HG03439 (cell line): ENCODE measurements at regions not wholly inside any gene's neighbourhood (a gene's known extent, or its start where the extent isn't known, plus 50 kb on each side); places are given as distances from the start of the nearest gene placed in this dataset.

ENCODE experiments used
- ATAC-seq: cut with Tn5 transposase; IDR thresholded peaks from one replicate; pipeline ENCODE4 v1.9.1; 2021; ENCODE audit warnings: mild to moderate bottlenecking, moderate library complexity; ENCODE audit not compliant: unreplicated experiment

DNA sequence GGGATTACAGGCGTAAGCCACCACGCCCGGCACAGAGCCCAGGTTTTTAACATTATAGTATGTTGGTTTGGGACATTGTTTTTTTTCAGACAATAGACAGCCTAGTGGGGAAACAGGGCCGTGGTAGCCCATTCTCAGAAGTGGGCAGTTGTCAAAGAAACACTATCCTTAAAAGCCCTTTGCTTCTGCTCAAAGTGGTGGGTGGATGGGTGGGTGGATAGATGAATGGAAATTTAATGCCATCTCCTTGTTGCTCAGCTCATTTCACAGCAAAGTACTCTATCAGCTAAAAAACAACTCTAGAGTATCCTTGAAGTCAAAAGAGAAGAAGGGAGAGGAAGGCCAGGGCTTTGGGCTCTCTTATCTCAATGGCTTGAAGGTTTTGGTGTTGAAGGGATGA, 137.8 kb downstream of the RRAGC start:
- no peak for ATAC-seq

DNA sequence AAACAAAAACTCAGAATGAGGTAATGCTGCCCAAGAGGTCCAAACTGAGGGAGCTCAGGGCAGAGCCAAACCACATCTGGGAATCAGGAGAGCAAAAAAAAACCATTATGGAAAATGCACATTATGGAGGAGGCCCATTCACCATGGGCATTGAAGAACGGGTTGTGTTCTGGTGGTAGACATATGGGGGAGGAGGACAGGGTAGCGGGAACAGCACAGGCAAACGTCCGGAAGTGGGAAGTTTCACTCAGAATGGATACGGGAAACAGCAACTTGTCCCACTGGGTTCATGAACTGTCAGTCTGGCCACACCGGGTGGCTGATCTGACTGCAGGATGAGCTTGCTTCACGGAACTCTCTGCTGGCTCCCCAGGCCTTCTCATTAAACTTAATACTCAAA, 139.7 kb downstream of the RRAGC start:
- no peak for ATAC-seq

DNA sequence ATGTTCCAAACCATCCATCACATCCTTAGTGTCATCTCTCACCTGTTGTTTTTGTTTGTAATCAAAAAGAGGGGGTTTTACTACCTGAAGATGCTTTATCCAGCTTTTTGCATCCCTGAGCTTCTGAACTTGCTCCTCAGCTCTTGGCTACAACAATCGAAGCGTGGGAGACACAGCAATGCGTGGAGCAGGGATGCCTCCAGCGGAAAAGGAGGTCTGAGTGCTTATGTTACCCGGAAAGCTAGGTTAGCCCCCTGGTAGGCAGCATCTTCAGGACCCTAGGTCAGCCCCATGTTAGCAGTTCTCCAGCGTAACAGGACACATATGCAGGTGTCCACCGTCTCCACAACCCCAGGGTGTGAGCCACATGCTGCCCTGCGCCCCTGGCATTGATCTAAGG, 141.5 kb downstream of the RRAGC start:
- no peak for ATAC-seq

DNA sequence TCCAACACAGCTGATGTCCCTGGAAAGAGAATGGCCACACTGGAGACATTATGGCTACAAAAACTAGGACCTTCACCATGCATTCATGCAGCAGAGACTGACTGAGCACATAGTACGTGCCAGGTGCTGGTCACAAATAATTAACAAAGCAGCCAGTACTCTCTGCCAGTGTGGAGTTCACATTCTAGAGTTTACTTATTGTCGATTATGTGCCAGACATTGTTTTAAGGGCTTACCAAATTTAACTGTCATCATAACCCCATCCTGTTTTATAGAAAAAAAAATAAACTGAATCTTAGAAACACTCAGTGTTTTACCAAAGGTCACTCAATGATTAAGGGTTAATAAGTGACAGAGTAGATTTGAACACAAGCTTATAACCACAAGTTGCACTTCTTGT, 143.3 kb downstream of the RRAGC start:
- no peak for ATAC-seq

DNA sequence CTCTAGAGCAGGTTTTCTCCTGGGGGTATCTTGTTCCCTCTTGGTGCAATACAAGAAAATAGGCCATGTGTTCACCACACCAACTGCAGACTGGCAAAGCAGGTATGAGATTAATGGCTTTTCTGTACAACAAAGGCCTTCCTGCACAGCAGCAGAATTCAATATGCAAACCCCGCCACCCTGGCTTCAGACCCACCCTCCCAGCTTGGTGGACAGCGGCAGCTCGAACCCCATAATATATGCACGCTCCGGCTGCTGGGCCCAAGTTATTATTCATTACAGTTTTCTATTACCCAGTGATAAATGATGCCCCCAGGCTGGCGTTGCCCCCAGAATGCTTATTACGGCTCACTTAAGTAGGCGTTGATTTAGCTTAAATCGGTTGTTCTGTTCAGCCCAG, 144.2 kb downstream of the RRAGC start:
- ATAC-seq: no peak

DNA sequence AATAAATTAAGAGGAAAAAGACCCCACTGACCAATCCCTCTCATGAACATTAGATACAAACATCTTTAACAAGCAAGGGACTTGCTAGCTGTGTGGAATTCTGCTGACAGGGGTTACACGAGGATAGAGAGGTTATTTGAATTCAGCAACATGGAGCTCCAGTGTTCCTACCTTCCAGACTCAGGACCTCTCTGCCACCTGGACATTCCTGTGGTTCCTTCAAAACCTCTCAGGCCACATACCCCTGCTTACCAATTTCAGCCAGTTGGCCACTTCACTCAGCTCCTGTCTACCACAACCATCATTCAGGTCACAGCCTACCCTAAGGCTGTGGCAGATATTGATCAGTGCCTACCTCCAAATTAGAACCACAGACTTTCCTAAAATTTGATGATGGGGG, 147.5 kb downstream of the RRAGC start:
- ATAC-seq: no peak

DNA sequence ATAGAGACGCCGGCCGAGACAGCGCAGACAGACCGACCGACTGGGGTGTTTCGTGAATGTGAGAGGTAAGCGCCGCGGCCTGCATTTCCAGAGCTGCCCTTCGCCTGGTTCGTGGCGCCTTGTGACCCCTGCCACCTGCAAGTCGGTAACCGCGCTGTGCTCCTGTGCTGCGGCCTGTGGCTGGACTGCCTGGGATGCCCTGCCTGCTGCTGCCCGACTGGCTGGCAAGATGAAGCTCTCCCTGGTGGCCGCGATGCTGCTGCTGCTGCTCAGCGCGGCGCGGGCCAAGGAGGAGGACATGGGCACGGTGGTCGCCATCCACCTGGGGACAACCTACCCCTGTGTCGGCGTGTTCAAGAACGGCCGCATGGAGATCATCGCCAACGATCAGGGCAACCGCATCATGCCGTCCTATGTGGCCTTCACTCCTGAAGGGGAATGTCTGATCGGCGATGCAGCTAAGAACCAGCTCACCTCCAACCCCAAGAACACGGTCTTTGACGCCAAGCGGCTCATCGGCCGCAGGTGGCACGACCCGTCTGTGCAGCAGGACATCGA, 150.8 kb downstream of the RRAGC start:
- ATAC-seq: no peak

DNA sequence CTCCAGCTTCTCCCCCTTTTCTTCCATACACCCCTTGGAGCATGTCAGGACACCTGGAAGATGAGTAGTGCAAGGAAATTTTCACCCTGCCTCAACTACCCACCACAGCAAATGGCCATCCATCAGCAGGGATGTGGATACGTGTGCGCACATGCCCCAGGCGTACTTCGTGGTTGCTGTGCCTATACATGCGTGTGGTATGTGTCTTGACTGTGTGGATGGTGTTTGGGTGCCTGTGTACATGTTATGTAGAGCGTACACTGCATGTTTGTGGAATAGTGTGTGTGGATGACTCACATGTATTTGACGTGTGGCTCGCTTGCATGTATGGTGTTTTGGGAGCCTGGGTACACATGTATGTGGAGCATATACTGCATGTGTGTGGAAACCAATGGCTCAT, 158.5 kb downstream of the RRAGC start:
- ATAC-seq: no peak

DNA sequence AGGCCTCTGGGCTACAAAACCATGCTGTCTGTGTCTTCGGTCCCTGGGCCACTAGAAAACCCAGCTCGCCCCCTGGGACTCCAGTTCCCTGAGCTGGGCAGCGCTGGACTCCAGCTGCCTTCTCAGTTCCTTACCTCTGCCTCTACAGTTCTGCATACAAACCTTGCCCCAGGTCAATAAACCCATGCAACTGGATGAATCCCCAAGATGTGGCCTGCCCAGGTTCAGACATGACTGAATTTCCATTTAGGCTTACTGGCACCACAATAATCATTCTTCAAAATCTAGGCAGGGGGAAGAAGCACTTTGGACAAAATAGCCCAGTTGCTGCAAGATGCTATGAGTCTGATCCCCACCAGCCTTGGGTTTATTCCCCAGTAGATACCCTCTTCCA, 159.5 kb downstream of the RRAGC start:
- ATAC-seq: no peak

DNA sequence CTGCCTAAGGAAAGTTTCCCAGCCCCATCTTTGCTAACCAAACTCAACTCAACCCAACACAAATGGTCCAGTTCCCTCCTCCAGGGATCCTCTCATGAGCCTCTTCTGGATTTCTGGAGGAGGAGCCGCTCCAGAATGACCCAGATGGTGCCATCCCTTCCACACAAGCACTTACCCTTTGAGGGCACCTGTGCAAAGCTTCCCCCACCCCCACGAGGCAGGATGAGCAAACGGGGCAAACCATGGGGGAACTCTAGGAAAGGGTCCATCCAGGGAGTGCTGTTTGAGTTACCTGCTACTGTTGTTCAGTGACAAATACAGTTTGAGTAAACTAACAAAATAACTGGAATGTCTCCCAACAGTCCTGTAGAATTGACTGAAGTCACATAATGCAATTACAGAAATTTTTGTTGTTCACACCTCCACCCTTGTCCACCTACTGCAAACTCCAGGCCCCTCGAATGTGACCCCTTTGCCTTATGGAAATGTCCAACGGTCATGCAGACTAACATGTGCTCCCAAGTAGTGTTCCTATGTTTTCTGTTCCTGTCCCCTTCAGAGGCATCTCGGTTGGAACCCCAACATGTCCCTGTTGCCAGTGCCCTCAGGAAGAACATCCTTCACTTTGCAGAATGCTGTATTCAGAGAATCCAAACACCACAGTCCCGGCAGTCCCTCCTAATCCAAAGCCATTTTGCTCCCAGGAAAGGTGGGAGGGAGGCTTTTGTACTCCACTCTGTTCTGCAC, 160.1 kb downstream of the RRAGC start:
- no peak for ATAC-seq

DNA sequence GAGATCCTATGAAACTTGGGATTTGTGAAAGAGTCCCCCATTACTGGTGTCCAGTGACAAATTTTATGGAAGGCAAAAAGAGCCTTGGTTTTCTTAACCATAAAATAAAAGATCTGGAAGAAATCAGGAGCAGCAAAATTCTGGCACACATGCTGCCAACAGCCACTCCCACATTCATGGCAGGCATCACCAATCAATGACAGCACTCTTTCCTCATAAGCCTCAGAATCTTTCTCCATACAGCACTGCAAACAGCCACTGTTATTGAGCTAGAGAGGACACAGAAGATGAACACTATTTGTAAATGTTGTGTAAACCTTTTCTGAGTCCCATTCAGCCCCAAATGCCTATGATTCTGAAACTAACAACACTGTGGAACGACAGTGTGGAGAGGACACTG, 162.2 kb downstream of the RRAGC start:
- no peak for ATAC-seq

DNA sequence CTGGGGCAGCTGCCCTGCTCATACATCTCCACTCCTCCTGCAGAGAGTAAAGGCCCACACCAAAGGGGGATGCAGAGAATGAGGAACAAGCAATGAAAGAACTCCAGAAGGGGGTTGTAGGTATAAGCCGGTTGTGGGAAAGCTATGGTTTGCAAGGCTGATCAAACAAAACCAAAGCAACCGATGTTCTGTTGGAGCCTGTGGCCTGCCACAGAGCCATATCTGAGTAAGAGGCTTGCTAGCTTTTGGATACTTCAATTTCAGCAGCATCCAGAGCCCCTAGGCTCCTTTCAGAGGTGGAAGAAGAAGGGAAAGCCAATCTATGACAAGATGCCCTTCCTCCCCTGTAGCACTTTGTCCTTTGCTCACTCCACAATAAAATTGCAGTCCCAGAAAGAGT, 163.2 kb downstream of the RRAGC start:
- ATAC-seq: no peak

DNA sequence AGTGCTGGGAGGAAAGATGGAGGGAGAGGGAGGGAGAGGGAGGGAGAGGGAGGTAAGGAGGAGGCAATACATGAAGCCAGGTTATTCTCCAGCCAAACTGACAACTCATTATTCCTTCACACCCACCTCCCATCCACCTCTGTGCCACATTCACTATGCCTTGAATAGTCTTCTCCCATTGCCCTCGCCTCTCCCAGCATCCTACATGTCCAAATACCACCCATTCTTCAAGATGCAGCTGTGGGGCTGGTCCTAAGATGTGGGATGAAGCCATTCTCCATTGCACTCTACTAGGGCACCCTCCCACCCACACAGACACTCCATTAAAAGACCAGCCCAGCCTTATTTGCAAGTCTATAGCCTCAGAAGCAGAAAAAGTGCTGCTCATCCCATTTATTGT, 165.8 kb downstream of the RRAGC start:
- ATAC-seq: no peak

DNA sequence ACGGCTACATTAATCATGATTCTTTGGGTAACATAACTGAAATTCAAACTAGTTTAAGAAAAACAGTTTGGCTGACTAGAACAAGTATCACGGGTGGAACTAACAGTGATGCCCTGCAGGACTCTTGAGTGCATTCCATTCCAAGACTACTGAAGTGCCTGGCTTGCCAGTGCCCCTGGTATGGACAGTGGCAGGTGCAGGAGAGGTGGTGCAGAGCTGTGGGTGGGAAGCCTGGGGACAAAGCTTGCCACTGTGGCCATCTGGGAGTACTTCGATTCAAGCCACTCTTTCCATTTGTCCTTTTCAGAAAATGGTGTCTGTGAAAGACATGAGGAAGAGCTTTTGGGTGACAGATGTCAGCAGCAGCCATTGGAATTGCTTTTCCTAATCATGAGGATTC, 166.5 kb downstream of the RRAGC start:
- ATAC-seq: no peak

DNA sequence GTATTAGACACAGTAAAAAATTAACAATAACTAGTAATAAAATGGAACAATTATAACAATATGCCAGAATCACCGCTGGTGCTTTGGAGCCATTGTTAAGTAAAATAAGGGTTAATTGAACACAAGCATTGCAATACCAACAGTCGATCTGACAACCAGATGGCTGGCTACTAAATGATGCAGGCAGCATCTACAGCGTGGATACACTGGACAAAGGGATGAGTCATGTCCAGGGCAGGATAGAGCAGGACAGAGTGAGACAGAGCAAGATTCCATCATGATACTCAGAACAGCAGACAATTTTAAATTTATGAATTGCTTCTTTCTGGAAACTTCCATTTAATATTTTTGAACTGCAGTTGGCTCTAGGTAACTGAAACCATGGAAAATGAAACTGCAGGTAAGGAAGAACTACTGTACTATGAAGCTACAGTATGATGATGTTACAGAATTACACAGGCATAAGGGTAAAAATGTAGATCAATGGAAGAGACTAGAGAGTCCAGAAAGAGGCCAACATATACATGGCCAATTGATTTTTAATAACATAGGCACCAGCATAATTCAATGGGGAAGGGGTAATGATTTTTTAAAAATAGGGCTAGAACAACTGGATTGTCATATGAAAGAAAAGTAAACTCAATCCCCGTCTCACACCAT, 168.7 kb downstream of the RRAGC start:
- ATAC-seq: no peak

DNA sequence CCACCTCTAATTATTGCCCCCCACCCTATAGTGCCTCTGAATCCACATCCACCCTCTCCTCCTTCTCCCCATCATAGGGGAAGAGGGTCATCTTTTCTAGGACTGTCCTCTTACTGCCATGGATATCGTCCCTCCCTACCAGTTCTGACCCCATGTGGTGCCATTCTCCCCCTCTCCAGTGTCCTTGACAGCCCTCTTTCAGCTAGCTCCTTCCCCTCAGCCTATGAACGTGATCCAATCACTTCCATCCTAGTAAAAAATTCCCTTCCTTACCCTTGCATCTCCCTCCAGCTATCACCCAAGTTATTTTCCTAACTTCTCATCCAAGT, 172.7 kb downstream of the RRAGC start:
- no peak for ATAC-seq

DNA sequence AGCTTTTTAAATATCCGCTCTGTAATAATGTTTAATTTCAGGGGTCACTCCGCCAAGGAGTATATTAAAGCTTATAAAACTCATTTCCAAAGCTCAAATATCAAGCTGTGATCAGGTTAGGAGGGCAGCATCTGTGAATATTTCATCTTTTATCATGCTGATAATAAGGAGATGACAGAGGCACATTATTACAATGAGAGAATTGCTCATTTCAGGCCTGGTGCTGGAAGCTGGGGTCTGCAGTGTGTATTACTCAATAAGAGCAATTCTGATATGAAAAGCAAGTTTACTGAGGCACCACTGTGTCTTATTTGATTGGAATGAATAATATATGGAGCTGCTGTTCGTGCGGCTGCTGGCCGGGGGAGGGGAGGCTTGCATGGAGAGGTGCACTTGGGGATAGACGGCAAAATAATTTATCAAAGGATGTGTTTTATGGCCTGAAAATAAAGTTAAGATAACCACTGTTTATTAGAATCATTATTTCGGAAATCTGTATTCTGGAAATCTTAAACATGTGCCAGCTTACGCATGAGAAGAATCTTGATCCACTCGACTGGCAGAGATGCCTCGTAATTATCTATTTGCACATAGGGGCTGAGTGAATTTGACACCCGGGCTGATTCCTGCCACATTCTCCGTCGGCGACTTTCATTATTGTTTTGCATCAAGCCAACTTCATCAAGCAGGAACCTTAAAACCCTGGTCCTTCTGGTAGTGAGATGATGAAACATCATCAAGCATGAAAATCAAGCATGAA, 173.2 kb downstream of the RRAGC start:
- ATAC-seq: no peak

DNA sequence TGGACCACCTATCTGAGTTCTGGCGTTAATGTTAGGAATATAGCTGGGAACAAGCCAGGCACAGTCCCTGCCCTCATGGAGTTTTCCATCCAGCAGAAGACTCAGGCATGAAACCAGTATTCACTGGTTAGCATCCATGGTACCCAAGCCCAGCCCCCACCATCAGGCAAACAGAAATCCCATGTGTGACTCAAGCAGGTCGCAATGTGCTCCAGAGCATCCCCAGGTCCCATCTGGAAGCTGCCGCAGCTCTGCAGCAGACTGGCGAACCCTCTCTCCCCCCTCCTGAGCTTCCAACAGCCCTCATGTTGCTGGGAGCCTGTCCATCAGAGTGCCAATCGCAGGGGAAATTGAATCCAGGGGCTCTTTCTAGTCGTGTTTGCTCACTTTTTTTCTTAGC, 174.2 kb downstream of the RRAGC start:
- ATAC-seq: no peak

DNA sequence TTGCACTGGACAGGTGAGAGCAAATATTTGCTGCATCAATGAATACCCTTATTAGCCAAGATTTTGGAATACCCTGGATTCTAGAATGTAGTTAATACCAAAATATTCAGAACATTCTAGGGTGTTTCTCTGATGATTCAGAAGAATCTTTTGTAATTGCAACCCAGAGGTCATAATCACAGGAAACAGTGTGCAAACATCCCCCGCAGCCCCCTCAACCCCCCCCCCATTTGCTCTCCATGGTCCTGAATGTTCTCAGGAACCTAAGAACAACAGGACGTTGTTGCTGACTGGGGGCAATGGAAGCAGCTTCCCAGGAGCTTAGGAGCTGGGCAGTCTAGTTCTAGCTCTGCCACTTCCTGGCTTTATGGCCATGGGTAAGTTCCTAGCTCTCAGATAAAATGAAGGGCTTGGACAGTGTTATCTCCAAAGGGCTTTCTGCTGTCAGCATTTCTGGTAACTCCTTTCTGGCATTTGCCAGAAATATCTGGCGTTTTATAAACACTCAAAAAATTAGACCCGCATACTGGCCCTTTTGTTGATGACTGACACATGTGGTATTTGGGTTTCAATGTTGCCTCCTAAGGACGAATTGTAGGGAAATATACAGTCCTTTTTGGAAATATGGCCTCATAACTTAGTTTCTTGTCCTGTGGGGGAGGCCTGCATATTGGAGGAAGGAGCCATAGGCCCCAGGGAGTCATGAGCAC, 178.6 kb downstream of the RRAGC start:
- no peak for ATAC-seq

DNA sequence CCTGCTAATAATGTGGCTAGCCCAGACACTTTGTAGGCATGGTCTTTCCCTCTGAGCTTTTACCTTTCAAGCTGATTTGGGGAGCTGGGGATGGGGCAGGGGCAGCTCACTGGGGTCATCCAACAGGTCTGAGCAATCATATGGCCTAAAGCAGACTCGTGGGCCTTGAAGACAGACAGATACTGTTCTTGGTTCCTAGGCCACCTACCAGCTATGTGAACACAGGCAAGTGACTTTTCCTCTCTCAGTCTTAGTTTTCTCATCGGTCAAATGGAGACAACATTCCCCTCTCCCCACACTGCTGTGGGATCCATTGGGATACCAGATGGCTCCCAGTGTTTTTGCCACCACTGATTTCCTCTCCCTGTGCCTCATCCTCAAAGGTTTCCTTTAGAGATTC, 181.8 kb downstream of the RRAGC start:
- no peak for ATAC-seq

DNA sequence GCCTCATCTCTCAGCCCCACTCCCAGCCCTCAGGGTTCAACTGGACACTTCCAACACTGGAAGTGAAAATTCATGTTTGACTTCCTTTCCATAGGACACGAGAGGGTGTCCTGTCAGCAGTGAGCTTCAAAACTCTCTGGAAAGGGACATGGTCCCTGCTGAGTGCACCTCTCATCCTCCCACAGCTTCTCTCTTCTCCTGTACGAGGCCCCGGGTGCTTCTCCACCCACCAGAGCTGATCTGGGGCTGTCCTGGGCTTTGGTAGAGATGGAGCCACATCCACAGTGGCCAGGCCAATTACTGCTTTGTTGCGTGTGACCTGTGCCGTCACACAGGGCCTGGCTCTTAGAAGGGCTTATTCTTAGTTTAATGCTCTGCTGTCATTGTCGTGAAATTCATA, 182.3 kb downstream of the RRAGC start:
- ATAC-seq: no peak
